ENCODE measurements at regions not wholly inside any gene's neighbourhood (a gene's known extent, or its start where the extent isn't known, plus 50 kb on each side); places are given as distances from the start of the nearest gene placed in this dataset.

DNA sequence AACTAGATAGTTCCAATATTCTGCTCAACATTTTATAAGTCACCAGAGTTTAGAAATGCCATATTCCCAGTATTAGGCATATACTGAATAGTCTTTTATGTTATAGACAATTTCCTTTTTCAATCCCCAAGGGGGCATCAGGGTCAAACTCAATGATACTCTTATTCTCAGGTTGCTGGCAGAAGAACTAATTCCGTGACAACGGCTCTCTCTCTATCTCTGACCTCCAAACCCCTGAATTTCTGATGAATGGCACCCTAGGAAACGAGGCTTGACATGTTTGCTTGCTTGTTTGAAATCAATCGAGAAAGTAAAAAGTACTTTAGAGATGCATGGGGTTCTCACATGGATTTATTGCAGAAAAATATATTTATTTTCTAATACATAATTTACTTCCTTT is 160.1 kb downstream of the CASP12 start:
- 87% methylated on average over 4 of the region's 4 CpGs; no CpG with 5 or more reads in 1 of the 2 experiments for WGBS, 2 experiments (ENCODE audit: extremely low coverage in 1 of 2, insufficient coverage in 1 of 2, insufficient read length in 1 of 2, insufficient replicate concordance in 2 of 2, low coverage in 1 of 2, low lambda C conversion rate in 2 of 2, missing lambda C conversion rate in 1 of 2)
- FAIRE-seq = no peak
- ChIA-PET POLR2A (ENCODE audit: partially characterized antibody) (no interaction called here), CTCF (ENCODE audit: partially characterized antibody) (no interaction called here)
- Histone ChIP-seq H3K56ac (replicated peaks; ENCODE audit: insufficient read length, low read depth, low read length) (no peak overlapping the region), H2BK5ac (ENCODE audit: low read depth, low read length) (no peak overlapping the region), H3K23me2 (ENCODE audit: low read depth, low read length) (no peaks in the 10 kb centered on the region; the same call in 1 of the 2 replicates), H3K27ac (ENCODE audit: low read depth, low read length) (no peak overlapping the region), H4K91ac (replicated peaks; ENCODE audit: insufficient read length, low read length) (no peak overlapping the region), H3K18ac (ENCODE audit: extremely low read depth, low read length) (no peak overlapping the region), H3K9me3 (ENCODE audit: insufficient read depth in 2 of 2, low read depth in 1 of 2, low read length in 1 of 2) (no peaks in the 10 kb centered on the region), H4K8ac (ENCODE audit: extremely low read depth, insufficient read depth, low read length) (no peak overlapping the region), H4K20me1 (replicated peaks in 1 of 2; ENCODE audit: control insufficient read depth in 1 of 2, insufficient read depth in 2 of 2, low read length in 2 of 2) (no peaks in the 10 kb centered on the region), H3K4me2 (ENCODE audit: insufficient read depth in 1 of 2, low read depth in 2 of 2, low read length in 2 of 2) (no peak overlapping the region), H2AK5ac (ENCODE audit: low read depth, low read length) (no peak overlapping the region), H3K23ac (ENCODE audit: insufficient read length) (no peak overlapping the region), H3K79me2 (ENCODE audit: control insufficient read depth in 1 of 2, insufficient read depth in 2 of 2, low read length in 2 of 2) (no peaks in the 10 kb centered on the region), H2BK120ac (replicated peaks; ENCODE audit: low read depth, low read length) (no peak overlapping the region), H4K5ac (ENCODE audit: insufficient read length, low read depth, low read length) (no peak overlapping the region), H3K9ac (replicated peaks in 1 of 4; ENCODE audit: extremely low read depth in 1 of 4, low read depth in 3 of 4, low read length in 3 of 4) (no peak overlapping the region), H2BK20ac (ENCODE audit: low read length) (no peak overlapping the region), H3K79me1 (ENCODE audit: low read depth, low read length) (no peaks in the 10 kb centered on the region), H2AFZ (ENCODE audit: low read length) (no peak overlapping the region; the same call in 1 of the 2 replicates), H3K4me1 (replicated peaks in 1 of 4; ENCODE audit: control insufficient read depth in 3 of 4, insufficient read depth in 4 of 4, low read length in 3 of 4) (no peaks in the 10 kb centered on the region), H2BK12ac (ENCODE audit: low read depth, low read length) (no peak overlapping the region), H3K4ac (replicated peaks; ENCODE audit: insufficient read length, low read depth, low read length) (no peak overlapping the region), H3K14ac (ENCODE audit: insufficient read length) (no peak overlapping the region), H3K36me3 (ENCODE audit: control insufficient read depth in 2 of 4, insufficient read depth in 4 of 4, low read length in 3 of 4) (no peaks in the 10 kb centered on the region), H2BK15ac (ENCODE audit: low read length) (no peak overlapping the region), H3K4me3 (ENCODE audit: extremely low read depth in 1 of 4, insufficient read depth in 2 of 4, low read depth in 3 of 4, low read length in 4 of 4) (no peak overlapping the region), H3K27me3 (replicated peaks in 1 of 4; ENCODE audit: control insufficient read depth in 3 of 4, extremely low read depth in 1 of 4, insufficient read depth in 3 of 4, low read length in 3 of 4) (no peaks in the 10 kb centered on the region)
- DNase-seq (ENCODE audit: low read depth in 1 of 2, low spot score in 2 of 2) = no peak
- TF ChIP-seq, protein P1, sequence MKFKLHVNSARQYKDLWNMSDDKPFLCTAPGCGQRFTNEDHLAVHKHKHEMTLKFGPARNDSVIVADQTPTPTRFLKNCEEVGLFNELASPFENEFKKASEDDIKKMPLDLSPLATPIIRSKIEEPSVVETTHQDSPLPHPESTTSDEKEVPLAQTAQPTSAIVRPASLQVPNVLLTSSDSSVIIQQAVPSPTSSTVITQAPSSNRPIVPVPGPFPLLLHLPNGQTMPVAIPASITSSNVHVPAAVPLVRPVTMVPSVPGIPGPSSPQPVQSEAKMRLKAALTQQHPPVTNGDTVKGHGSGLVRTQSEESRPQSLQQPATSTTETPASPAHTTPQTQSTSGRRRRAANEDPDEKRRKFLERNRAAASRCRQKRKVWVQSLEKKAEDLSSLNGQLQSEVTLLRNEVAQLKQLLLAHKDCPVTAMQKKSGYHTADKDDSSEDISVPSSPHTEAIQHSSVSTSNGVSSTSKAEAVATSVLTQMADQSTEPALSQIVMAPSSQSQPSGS (IDR thresholded peaks at IDR 0.05; ENCODE audit: low read length) = no peak
- TF ChIP-seq HDAC2 (IDR thresholded peaks at IDR 0.05; ENCODE audit: borderline replicate concordance in 1 of 2, low read depth in 2 of 2, low read length in 2 of 2) (no peak), TAF1 (IDR thresholded peaks at IDR 0.05; ENCODE audit: low read depth, low read length) (no peak), CBX5 (IDR thresholded peaks at IDR 0.05; ENCODE audit: low read depth, low read length) (no peak), HDAC6 (IDR thresholded peaks at IDR 0.05; ENCODE audit: low read depth, low read length) (no peak), CHD2 (IDR thresholded peaks at IDR 0.05; ENCODE audit: low read length) (no peak), GABPA (IDR thresholded peaks at IDR 0.05; ENCODE audit: borderline replicate concordance, insufficient read depth, low read length) (no peak), POU5F1 (IDR thresholded peaks at IDR 0.05; ENCODE audit: low read depth, low read length) (no peak), TAF7 (optimal IDR thresholded peaks at IDR 0.05; ENCODE audit: borderline replicate concordance, low read depth, low read length) (no peak), SIRT6 (IDR thresholded peaks at IDR 0.05; ENCODE audit: low read length) (no peak), RAD21 (IDR thresholded peaks at IDR 0.05 in 1 of 2, conservative IDR thresholded peaks at IDR 0.05 in 1 of 2; ENCODE audit: low read depth in 2 of 2, low read length in 2 of 2) (no peak; a peak in 1 of 4 replicates), JUN (IDR thresholded peaks at IDR 0.05; ENCODE audit: low read depth, low read length) (no peak), YY1 (IDR thresholded peaks at IDR 0.05; ENCODE audit: low read depth, low read length) (no peak), CHD1 (IDR thresholded peaks at IDR 0.05; ENCODE audit: low read depth, low read length) (no peak)

Measured in H1 (cell line).